ENCODE measurements at regions not wholly inside any gene's neighbourhood (a gene's known extent, or its start where the extent isn't known, plus 50 kb on each side); places are given as distances from the start of the nearest gene placed in this dataset.

GRCh38 chr10:3606309-3606708 lies 178.7 kb downstream of the KLF6 start:
- TF ChIP-seq CTCF (conservative IDR thresholded peaks at IDR 0.05; ENCODE audit: low read depth, low read length) (no peak), EZH2 (IDR thresholded peaks at IDR 0.05; ENCODE audit: borderline replicate concordance, low read depth, low read length, poor library complexity, severe bottlenecking) (no peak)

Data from A673 (cell line).